WTC11 (cell line): ENCODE measurements at regions not wholly inside any gene's neighbourhood (a gene's known extent, or its start where the extent isn't known, plus 50 kb on each side); places are given as distances from the start of the nearest gene placed in this dataset.
A peak's percentile ranks its signal among the peaks of the same experiment; 100 is the strongest.

Experiments
- ATAC-seq: fragments of 200-7000 bp; cut with Tn5 transposase; 2 replicates; pipeline ENCODE4 v1.10.0; 2021; ENCODE audit warnings: mild to moderate bottlenecking, moderate library complexity
- CTCF ChIA-PET: fragments of 300-600 bp; sonication (Branson Sonifier 250); formaldehyde crosslinking; loops from one replicate; lab custom pipeline; 2021; ENCODE audit warnings: antibody characterized with exemption; lab: Charles Lee
- POLR2A ChIA-PET: fragments of 350-600 bp; sonication (Branson Sonifier 250); formaldehyde crosslinking; loops from one replicate; lab custom pipeline; 2021; ENCODE audit warnings: antibody characterized with exemption; lab: Charles Lee
- DNase-seq: peaks from one replicate; pipeline ENCODE4 v3.0.0; 2021; ENCODE audit warnings: low spot score
- H3K27ac Mint-ChIP-seq: 2 replicates; pipeline ENCODE4 v1.8.0; 2021; ENCODE audit warnings: mixed read lengths
- H3K27me3 Mint-ChIP-seq: 2 replicates; pipeline ENCODE4 v1.8.0; 2021; ENCODE audit warnings: low read depth, mild to moderate bottlenecking, moderate library complexity, mixed read lengths
- H3K36me3 Mint-ChIP-seq: 2 replicates; pipeline ENCODE4 v1.8.0; 2021; ENCODE audit warnings: mixed read lengths
- H3K4me1 Mint-ChIP-seq: 2 replicates; pipeline ENCODE4 v1.8.0; 2022; ENCODE audit warnings: mixed read lengths
- H3K4me3 Mint-ChIP-seq: 2 replicates; pipeline ENCODE4 v1.8.0; 2021; ENCODE audit warnings: mild to moderate bottlenecking, moderate library complexity, mixed read lengths
- H3K9me3 Mint-ChIP-seq: 2 replicates; pipeline ENCODE4 v1.8.0; 2021; ENCODE audit warnings: mixed read lengths
- ATF2 ChIP-seq: sonication (generic); formaldehyde crosslinking; IDR thresholded peaks from 2 replicates; pipeline ENCODE4 v1.8.1; 2022; ENCODE audit warnings: low read depth, missing genetic modification reagents, borderline replicate concordance
- CDX4 ChIP-seq: fragments of 250-450 bp; sonication (Bioruptor Pico); IDR thresholded peaks from 2 replicates; pipeline ENCODE4 v1.9.0; 2021; ENCODE audit warnings: moderate library complexity, mild to moderate bottlenecking, inconsistent platforms, borderline replicate concordance
- CREM ChIP-seq: sonication (generic); formaldehyde crosslinking; IDR thresholded peaks from 2 replicates; pipeline ENCODE4 v1.8.1; 2022; ENCODE audit warnings: mild to moderate bottlenecking, missing genetic modification reagents, moderate library complexity
- FOXJ3 ChIP-seq: sonication (generic); formaldehyde crosslinking; IDR thresholded peaks from 2 replicates; pipeline ENCODE4 v1.9.0; 2021; ENCODE audit warnings: missing genetic modification reagents, mild to moderate bottlenecking, borderline replicate concordance
- FOXK1 ChIP-seq: sonication (generic); formaldehyde crosslinking; IDR thresholded peaks from 2 replicates; pipeline ENCODE4 v1.8.0; 2022; ENCODE audit warnings: mild to moderate bottlenecking, moderate library complexity, missing genetic modification reagents
- HMGA2 ChIP-seq: fragments of 250-450 bp; sonication (Bioruptor Pico); IDR thresholded peaks from 2 replicates; pipeline ENCODE4 v1.4.0; 2021; ENCODE audit warnings: mild to moderate bottlenecking, moderate library complexity
- JAZF1 ChIP-seq: fragments of 250-450 bp; sonication (Bioruptor Pico); IDR thresholded peaks from 2 replicates; pipeline ENCODE4 v1.9.0; 2021; ENCODE audit warnings: moderate library complexity, mild to moderate bottlenecking, inconsistent platforms
- KAT7 ChIP-seq: sonication (generic); formaldehyde crosslinking; IDR thresholded peaks from 2 replicates; pipeline ENCODE4 v1.8.1; 2023; ENCODE audit warnings: missing genetic modification reagents, mild to moderate bottlenecking, borderline replicate concordance
- NFYB ChIP-seq: sonication (generic); formaldehyde crosslinking; conservative IDR thresholded peaks from 2 replicates; pipeline ENCODE4 v1.8.0; 2022; ENCODE audit warnings: low read depth, missing genetic modification reagents
- SMAD3 ChIP-seq: sonication (generic); formaldehyde crosslinking; IDR thresholded peaks from 2 replicates; pipeline ENCODE4 v1.8.0; 2022; ENCODE audit warnings: missing genetic modification reagents, mild to moderate bottlenecking, borderline replicate concordance
- ZBTB21 ChIP-seq: sonication (generic); formaldehyde crosslinking; IDR thresholded peaks from 2 replicates; pipeline ENCODE4 v1.8.1; 2023; ENCODE audit warnings: mild to moderate bottlenecking, missing genetic modification reagents, borderline replicate concordance
- ZMAT4 ChIP-seq: fragments of 250-450 bp; sonication (Bioruptor Pico); IDR thresholded peaks from 2 replicates; pipeline ENCODE4 v1.9.0; 2021; ENCODE audit warnings: mild to moderate bottlenecking
- ZNF281 ChIP-seq: sonication (generic); formaldehyde crosslinking; IDR thresholded peaks from 2 replicates; pipeline ENCODE4 v1.8.0; 2023; ENCODE audit warnings: mild to moderate bottlenecking, missing genetic modification reagents
- ZNF317 ChIP-seq: sonication (generic); formaldehyde crosslinking; IDR thresholded peaks from 2 replicates; pipeline ENCODE4 v1.8.1; 2023; ENCODE audit warnings: low read depth, mild to moderate bottlenecking, moderate library complexity, missing genetic modification reagents, borderline replicate concordance
- ZNF396 ChIP-seq: fragments of 250-450 bp; sonication (Bioruptor Pico); IDR thresholded peaks from 2 replicates; pipeline ENCODE4 v1.8.0; 2021; ENCODE audit warnings: mild to moderate bottlenecking, moderate library complexity, borderline replicate concordance
- ZNF532 ChIP-seq: fragments of 250-450 bp; sonication (Bioruptor Pico); IDR thresholded peaks from 2 replicates; pipeline ENCODE4 v1.9.0; 2021; ENCODE audit warnings: mild to moderate bottlenecking, borderline replicate concordance
- ZNF671 ChIP-seq: fragments of 250-450 bp; sonication (Bioruptor Pico); IDR thresholded peaks from 2 replicates; pipeline ENCODE4 v1.8.0; 2021; ENCODE audit warnings: mild to moderate bottlenecking
- TF ChIP-seq, protein P1 (sequence below): fragments of 200-600 bp; IDR thresholded peaks from 2 replicates; pipeline ENCODE4 v1.8.0; 2022; ENCODE audit warnings: antibody characterized with exemption
- TF ChIP-seq, protein P2 (sequence below): sonication (generic); formaldehyde crosslinking; IDR thresholded peaks from 2 replicates; pipeline ENCODE4 v1.8.1; 2022; ENCODE audit warnings: low read depth, mild to moderate bottlenecking, moderate library complexity, missing genetic modification reagents, borderline replicate concordance

- CTCF ChIA-PET: interaction anchor here (0.5 to 2.1 kb wide), 27 partner anchors 9 to 518 kb away, joined by 3 to 14 read pairs (median 4); no protein-coding TSS in a partner anchor
- Mint-ChIP-seq H3K9me3 (no peaks in the 10 kb centered on the region), H3K27me3 (no peaks in the 10 kb centered on the region), H3K27ac (no peak overlapping the region), H3K36me3 (no peaks in the 10 kb centered on the region), H3K4me3 (no peak overlapping the region), H3K4me1 (peaks cover 9% of the 10 kb centered on the region)
- TF ChIP-seq, protein P1, sequence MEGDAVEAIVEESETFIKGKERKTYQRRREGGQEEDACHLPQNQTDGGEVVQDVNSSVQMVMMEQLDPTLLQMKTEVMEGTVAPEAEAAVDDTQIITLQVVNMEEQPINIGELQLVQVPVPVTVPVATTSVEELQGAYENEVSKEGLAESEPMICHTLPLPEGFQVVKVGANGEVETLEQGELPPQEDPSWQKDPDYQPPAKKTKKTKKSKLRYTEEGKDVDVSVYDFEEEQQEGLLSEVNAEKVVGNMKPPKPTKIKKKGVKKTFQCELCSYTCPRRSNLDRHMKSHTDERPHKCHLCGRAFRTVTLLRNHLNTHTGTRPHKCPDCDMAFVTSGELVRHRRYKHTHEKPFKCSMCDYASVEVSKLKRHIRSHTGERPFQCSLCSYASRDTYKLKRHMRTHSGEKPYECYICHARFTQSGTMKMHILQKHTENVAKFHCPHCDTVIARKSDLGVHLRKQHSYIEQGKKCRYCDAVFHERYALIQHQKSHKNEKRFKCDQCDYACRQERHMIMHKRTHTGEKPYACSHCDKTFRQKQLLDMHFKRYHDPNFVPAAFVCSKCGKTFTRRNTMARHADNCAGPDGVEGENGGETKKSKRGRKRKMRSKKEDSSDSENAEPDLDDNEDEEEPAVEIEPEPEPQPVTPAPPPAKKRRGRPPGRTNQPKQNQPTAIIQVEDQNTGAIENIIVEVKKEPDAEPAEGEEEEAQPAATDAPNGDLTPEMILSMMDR: peak; percentile 58
- TF ChIP-seq ATF2 (CRISPR knock-in tag) (no peak), ZBTB21 (no peak)
- POLR2A ChIA-PET: no interaction called here
- ATAC-seq (peak; percentile 73), DNase-seq (peak; percentile 61)
Measured at GRCh38 chr16:48831076-48831722, 221.2 kb upstream of the N4BP1 start.

DNA sequence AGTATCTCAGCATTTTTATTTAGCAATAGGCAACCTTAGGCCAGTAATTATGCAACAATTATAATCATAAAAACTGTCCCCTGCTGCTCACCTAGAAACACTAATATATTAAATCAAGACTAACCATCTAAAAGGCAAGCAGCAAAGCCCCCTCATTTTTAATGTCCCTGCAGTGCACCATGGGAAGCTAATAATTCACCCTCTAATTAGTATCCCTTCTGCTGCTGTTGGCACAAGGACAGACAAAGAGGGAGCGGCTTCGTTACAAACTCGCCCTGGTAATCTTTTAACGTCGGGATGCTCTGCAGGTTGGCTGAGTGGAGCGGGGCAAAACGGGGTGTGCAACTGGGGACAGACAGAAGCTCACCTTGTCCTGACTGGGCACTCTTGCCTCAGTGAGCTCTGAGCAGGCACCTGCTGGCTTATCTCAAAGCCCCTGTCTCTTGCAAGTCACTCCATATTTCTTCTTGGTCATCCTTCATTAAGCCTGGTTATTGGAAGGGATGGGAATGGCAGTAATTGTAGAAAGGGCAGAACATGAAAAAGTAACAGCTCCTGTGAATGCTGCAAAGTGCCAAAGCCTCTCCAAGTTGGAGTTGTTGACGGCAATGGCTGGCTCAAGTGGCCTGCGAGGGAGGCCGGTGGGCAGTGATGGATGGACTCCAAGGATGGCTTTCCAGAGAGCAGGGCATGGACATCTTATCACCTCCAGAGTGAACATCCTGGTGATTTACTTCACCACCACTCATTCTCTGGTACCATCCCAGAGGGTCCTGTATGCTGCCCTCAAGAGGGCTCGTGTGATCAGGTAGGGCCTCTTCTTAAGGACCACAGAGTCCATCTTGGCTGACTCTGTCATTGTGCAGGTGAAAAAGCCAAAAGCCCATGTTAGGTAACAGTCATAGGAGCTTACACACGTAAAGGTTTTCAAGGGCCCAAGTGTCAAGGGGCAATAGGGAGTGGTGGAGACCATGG lies 219.6 kb upstream of the N4BP1 start:
- no peak for DNase-seq
- CTCF ChIA-PET: interaction anchor here (2.1 kb wide), 1 partner anchor 12 kb away, joined by 14 read pairs; no protein-coding TSS in a partner anchor

More for the DNA sequence above, 219.6 kb upstream of the N4BP1 start:
- peaks cover 9% of the 10 kb centered on the region for H3K4me1 Mint-ChIP-seq
- H3K4me3 Mint-ChIP-seq: no peak overlapping the region
- H3K9me3 Mint-ChIP-seq: peaks cover 5% of the 10 kb centered on the region; the same call in 1 of the 2 replicates
- POLR2A ChIA-PET: no interaction called here
- TF ChIP-seq SMAD3 (CRISPR knock-in tag): no peak
- TF ChIP-seq ZMAT4 (CRISPR knock-in tag): no peak
- TF ChIP-seq KAT7: no peak
- no peak for TF ChIP-seq HMGA2 (CRISPR knock-in tag)
- no peak for TF ChIP-seq CDX4 (CRISPR knock-in tag)
- TF ChIP-seq ZNF281 (CRISPR knock-in tag): no peak
- no peak for TF ChIP-seq CREM (CRISPR knock-in tag)
- TF ChIP-seq NFYB (CRISPR knock-in tag): no peak
- TF ChIP-seq FOXJ3 (CRISPR knock-in tag): no peak
- no peak for TF ChIP-seq ZNF317 (CRISPR knock-in tag)
- TF ChIP-seq ZNF532 (CRISPR knock-in tag): no peak
- TF ChIP-seq, protein P2, sequence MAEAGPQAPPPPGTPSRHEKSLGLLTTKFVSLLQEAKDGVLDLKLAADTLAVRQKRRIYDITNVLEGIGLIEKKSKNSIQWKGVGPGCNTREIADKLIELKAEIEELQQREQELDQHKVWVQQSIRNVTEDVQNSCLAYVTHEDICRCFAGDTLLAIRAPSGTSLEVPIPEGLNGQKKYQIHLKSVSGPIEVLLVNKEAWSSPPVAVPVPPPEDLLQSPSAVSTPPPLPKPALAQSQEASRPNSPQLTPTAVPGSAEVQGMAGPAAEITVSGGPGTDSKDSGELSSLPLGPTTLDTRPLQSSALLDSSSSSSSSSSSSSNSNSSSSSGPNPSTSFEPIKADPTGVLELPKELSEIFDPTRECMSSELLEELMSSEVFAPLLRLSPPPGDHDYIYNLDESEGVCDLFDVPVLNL (CRISPR knock-in tag): no peak
- TF ChIP-seq JAZF1 (CRISPR knock-in tag): no peak
- no peak for TF ChIP-seq ZNF396 (CRISPR knock-in tag)
- TF ChIP-seq ZNF671 (CRISPR knock-in tag): no peak
- TF ChIP-seq FOXK1 (CRISPR knock-in tag): no peak
- TF ChIP-seq, all 79 proteins: peak for 0
- Mint-ChIP-seq H3K36me3 (no peaks in the 10 kb centered on the region), H3K27me3 (no peaks in the 10 kb centered on the region), H3K27ac (no peak overlapping the region)
- ATAC-seq: no peak
